ENCODE measurements at regions not wholly inside any gene's neighbourhood (a gene's known extent, or its start where the extent isn't known, plus 50 kb on each side); places are given as distances from the start of the nearest gene placed in this dataset.

- DNase-seq: no peak
Measured at GRCh38 chr11:90803831-90804230, 581.0 kb upstream of the CHORDC1 start.

- no peak for DNase-seq
Measured at GRCh38 chr11:90803366-90803765, 580.5 kb upstream of the CHORDC1 start.

DNA sequence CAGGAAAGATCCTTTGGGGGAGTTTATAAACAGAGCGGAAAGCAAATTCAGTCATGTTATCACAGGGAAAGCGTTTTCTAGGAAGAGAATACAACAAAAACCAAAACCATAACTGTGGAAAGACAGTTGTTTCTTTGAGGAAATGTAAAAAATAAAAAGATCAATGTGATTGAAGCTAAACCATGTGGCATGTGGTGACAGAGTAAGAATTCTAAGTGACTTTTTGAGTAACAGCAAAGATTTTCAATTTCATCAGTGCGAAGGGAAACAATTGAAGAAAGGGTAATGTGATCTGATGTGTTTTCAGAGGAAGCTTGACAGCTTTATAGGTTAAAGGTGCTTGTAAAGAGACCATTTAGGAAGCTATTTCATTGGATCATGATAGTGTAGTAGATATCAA lies 575.9 kb upstream of the CHORDC1 start:
- no peak for DNase-seq

DNA sequence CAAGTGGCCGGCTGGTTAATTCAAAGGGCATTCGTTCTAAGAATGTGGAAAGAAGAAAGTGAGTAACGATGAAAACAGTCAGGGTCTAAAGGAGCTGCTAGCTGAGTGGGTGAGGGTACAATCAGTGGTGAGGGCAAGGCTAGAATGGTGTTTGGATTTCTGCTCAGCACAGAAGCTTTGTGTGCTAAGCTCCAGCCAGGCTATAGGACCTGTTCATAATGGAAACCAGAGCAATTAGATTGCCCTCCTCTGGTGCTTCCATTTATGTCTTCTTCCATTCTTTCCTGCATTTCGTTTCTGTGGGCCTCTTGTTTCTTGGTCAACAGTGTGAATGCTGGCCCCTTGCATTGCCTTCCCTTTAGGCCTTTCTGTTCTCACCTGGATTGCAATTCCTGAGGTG lies 572.9 kb upstream of the CHORDC1 start:
- no peak for DNase-seq

- DNase-seq: no peak
Measured at GRCh38 chr11:90788961-90789360, 566.1 kb upstream of the CHORDC1 start.

GRCh38 chr11:90784241-90784814 lies 561.5 kb upstream of the CHORDC1 start:
- DNase-seq: no peak

DNA sequence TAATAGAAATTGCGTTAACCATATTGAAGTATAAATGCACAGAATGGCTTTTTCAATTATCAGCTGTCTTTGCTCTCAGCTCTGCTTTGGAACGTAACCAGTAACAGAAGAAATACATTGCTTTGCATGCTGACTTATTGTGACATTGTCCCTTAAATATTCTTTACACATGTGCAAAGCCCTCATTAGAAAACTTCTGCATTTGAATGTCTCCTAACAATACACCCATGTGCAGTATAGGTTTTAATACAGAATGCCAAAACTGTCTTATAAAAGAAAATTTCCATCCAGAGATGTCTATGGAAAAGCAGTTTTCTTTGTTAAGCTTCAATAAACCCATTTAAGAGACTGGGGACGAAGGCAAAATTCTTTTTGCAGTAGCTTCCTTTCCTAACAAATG lies 560.3 kb upstream of the CHORDC1 start:
- DNase-seq: no peak

DNA sequence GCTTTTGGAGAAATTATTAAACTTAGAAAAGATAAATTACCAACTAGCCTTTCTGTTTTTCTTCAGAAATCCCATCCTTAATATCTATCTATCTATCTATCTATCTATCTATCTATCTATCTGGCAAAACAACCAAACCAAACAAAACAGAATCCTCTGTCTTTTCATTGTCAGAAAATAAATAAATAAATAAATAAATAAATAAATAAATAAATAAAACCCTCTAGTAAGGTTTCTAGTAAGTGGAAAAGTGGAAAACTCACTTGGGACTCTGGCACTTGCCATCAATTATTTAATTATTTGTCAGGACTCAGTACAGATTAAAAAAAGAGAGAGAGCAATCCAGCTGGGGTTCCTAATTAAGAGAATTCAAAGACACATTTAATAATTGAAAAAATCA lies 556.2 kb upstream of the CHORDC1 start:
- no peak for DNase-seq

DNA sequence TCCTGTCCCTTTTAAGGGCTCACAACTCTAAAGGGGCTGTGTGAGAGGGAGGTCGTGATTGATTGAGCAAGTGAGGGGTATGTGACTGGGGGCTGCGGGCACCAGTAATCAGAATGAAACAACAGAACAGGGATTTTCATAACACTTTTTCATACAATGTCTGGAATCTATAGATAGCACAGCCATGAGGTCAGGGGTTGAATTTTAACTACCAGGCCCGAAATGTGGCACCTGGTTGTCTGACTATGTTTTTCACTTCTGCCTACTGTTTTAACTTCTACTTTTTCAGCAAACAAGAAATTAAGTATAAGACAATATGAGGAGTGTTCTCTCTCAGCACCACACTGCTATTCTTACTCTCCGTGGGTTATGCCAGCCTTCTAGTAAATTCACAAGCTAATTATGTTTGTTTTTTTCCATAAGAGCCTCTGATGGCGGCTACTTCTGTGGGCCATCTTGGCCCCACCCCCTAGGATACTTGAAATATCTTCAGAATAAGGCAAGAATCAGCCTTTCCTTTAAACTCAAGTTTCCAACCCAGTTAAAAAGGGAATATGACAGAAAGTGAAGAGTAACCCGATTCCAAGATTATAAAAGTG lies 552.8 kb upstream of the CHORDC1 start:
- no peak for DNase-seq

- no peak for DNase-seq
Measured at GRCh38 chr11:90774727-90775566, 552.1 kb upstream of the CHORDC1 start.

- DNase-seq: no peak
Measured at GRCh38 chr11:90770007-90770406, 547.2 kb upstream of the CHORDC1 start.

DNA sequence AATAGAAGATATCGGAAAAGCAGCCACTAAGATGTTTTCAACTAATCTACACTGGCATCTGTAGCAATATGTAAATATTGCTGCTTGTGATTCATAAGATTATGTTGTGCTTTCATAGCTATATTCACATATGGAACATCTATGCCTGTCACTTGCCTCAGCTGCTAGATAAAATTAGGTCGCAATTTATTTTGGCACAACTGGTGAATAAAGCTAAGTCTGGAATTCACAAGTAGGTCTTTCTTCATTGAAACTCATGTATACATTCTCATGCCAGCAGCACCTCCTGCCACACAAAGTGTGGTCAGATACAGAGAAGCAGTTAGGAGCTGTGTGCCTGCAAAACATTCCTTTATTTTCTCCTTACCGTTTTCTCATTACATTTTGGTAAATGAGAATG lies 543.3 kb upstream of the CHORDC1 start:
- no peak for DNase-seq

- DNase-seq: no peak
Measured at GRCh38 chr11:90764691-90765090, 541.8 kb upstream of the CHORDC1 start.

DNA sequence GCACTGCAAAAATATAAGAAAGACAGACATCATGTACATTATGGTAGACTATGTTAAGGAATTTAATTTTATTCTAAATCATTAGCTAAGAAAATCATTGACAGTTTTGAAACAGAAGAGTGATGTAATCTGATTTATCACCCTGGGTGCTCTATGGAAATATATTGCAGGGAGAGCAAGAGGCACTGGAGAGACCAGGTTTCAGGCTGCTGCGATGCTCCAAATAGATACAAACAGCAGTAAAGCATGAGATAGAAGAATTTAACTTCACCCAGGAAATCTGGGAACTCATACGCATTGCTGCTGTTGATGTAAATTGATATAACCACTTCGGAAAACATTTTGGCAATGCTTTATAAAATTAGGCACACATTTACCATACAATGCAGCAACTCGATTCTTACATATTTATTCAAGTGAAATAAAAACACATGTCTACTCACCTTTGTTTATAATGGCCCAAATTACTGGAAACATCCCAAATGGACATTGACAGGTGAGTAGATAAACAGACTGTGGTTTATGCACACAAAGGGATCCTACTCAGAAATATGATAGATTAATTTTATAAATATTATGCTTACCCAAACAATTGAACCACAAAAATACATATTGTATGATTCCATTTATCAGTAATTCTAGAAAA lies 535.1 kb upstream of the CHORDC1 start:
- DNase-seq: no peak

- DNase-seq: no peak
Measured at GRCh38 chr11:90756617-90757016, 533.8 kb upstream of the CHORDC1 start.

- no peak for DNase-seq
Measured at GRCh38 chr11:90753546-90753945, 530.7 kb upstream of the CHORDC1 start.

DNA sequence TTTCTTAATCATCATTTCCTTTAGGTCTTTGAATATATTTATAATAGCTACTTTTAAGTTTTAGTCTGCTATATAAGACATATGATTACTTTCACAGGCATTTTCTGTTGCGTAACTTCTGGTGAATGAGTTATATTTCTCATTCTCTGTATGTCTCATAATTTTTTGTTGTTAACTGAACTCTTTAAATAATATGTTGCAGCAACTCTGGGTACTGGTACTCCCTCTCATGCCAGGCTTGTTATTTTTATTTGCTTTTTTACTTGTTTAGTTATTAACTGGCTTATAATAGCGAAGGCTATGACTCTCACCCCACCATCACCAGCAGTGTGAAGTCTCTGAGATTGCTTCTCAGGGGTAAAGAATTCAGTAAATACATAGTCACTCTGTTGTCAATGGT lies 524.2 kb upstream of the CHORDC1 start:
- DNase-seq: peak; percentile 7

GRCh38 chr11:90744169-90744568 lies 521.3 kb upstream of the CHORDC1 start:
- DNase-seq: no peak

DNA sequence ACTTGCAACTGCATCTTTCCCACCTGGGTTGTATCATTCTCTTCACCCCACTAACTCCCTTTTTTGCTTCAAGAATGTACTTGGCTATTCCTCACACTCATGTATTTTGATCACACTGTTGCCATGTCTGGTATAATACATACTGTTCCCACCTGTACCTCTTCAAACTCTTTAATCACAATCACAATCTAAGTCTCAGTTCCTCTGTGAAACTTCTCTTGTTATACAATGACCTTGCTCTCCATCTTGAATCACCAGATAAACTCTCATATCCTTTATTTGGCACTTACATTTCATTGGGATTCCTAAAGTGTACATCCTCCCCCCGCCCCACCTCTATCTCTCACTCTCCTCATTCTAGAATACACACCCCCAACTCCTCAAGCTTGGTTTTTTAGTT lies 516.0 kb upstream of the CHORDC1 start:
- DNase-seq: no peak

- no peak for DNase-seq
Measured at GRCh38 chr11:90737444-90738050, 514.7 kb upstream of the CHORDC1 start.

GRCh38 chr11:90732486-90732885 lies 509.6 kb upstream of the CHORDC1 start:
- DNase-seq: no peak

GRCh38 chr11:90723475-90723874 lies 500.6 kb upstream of the CHORDC1 start:
- no peak for DNase-seq

GRCh38 chr11:90722552-90723190 lies 499.8 kb upstream of the CHORDC1 start:
- DNase-seq: peak; percentile 89

Measured in MV-4-11 (cell line).